ENCODE measurements at regions not wholly inside any gene's neighbourhood (a gene's known extent, or its start where the extent isn't known, plus 50 kb on each side); places are given as distances from the start of the nearest gene placed in this dataset.

DNA sequence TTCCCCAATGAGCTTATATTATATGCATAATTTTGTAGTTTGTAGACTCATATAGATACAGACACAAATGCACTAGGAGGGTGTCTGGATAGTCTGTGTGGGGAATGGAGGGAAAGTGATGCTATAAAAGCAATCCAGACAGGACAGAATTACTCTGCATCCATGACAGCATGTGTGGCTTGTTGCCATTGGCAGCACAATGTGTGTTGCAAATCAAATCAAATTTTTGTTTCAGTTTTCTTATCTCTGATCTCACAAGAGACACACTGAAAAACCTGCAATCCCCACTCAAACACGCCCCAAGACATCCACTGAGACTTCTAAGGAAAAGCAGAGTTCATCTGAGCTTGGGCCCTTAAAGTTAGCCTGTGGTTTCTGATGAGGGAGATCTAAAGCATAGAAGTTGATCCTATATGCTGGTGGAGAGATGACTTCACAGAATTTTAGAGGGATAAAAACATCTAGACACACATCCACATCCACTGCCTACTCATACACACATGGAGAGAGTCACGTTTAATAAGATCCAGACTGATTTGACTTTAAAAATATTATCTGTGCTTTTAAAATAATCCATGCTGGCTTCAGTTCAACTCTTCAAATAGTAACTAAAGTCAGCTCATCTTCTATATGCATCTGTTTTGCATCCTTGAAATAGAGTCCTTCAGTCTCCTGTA, 313.0 kb upstream of the PLXNA2 start:
- TF ChIP-seq, protein P1, sequence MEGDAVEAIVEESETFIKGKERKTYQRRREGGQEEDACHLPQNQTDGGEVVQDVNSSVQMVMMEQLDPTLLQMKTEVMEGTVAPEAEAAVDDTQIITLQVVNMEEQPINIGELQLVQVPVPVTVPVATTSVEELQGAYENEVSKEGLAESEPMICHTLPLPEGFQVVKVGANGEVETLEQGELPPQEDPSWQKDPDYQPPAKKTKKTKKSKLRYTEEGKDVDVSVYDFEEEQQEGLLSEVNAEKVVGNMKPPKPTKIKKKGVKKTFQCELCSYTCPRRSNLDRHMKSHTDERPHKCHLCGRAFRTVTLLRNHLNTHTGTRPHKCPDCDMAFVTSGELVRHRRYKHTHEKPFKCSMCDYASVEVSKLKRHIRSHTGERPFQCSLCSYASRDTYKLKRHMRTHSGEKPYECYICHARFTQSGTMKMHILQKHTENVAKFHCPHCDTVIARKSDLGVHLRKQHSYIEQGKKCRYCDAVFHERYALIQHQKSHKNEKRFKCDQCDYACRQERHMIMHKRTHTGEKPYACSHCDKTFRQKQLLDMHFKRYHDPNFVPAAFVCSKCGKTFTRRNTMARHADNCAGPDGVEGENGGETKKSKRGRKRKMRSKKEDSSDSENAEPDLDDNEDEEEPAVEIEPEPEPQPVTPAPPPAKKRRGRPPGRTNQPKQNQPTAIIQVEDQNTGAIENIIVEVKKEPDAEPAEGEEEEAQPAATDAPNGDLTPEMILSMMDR (IDR thresholded peaks at IDR 0.05), result no peak
- Mint-ChIP-seq H3K27ac (no peak overlapping the region), H3K36me3 (ENCODE audit: low read depth) (peaks cover 5% of the 10 kb centered on the region; the same call in 1 of the 2 replicates), H3K4me3 (no peak overlapping the region), H3K9me3 (peaks cover 6% of the 10 kb centered on the region; the same call in 1 of the 2 replicates), H3K4me1 (ENCODE audit: low read depth) (peaks cover 11% of the 10 kb centered on the region; the same call in 1 of the 2 replicates), H3K27me3 (ENCODE audit: insufficient read depth) (no peaks in the 10 kb centered on the region; the same call in 1 of the 2 replicates)
- DNase-seq, result no peak

DNA sequence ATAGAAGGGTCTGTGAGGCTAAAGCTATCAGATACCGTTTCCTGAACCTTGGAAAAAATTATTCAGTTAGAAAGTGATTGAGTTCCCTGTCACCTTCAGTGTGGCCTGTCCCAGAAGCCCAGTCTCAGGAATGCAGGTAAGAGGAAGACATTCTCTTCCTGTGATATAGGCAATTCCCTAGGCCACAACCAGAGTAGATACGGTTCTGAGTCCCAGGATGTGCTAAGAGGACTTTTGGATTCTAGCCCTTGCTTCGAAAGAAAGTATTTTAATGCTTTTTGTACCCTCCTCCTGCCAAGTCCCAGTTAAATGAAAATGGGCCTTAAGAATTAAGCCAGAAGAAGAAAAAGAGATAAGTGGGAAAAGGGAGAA, 313.5 kb upstream of the PLXNA2 start:
- DNase-seq, result no peak
- Mint-ChIP-seq H3K36me3 (ENCODE audit: low read depth) (peaks cover 5% of the 10 kb centered on the region; the same call in 1 of the 2 replicates), H3K4me3 (no peak overlapping the region), H3K27me3 (ENCODE audit: insufficient read depth) (no peaks in the 10 kb centered on the region; the same call in 1 of the 2 replicates), H3K9me3 (peaks cover 3% of the 10 kb centered on the region; the same call in 1 of the 2 replicates), H3K4me1 (ENCODE audit: low read depth) (peaks cover 14% of the 10 kb centered on the region; the same call in 1 of the 2 replicates), H3K27ac (no peak overlapping the region)
- TF ChIP-seq, protein P1 (IDR thresholded peaks at IDR 0.05), result no peak

DNA sequence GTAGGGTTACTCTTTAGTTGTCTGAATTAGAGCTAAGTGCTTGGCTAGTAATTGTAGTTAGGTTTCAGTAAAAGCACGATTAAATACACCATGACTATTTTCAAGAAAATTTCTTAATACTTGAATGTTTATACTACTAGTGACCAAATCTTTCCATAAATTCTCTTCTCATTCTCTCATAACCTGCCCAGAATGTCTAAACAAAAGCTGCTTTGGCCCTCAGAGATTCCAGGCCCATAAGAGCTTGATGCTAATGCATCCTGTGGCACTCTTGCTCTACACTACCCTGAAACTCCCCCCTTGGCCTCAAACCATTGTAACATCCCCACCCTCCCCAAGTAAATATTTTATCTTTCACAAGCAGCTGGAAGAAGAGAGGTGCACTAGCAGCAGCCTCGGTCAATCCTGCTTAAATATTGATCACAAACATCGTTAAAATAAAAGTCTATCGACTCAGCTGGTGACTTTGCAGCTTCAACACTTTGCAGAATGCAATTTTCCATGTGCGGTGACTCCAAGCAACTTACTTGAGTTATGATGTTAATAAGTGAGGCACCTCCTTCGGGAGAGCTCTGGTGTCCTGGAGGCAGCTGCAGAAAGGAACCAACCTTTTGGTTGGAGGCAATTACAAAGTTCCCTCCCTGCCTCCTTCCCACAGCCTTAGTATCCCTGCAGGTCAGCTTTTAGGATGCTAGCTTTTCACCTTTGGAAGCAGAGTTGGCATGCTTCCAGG, 315.6 kb upstream of the PLXNA2 start:
- no peaks in the 10 kb centered on the region; the same call in 1 of the 2 replicates for H3K9me3 Mint-ChIP-seq
- no peaks in the 10 kb centered on the region for H3K27me3 Mint-ChIP-seq (ENCODE audit: insufficient read depth)
- no peak overlapping the region for H3K27ac Mint-ChIP-seq
- no peak for DNase-seq
- H3K4me1 Mint-ChIP-seq (ENCODE audit: low read depth), result peaks cover 15% of the 10 kb centered on the region; the same call in 1 of the 2 replicates
- TF ChIP-seq, protein P1 (IDR thresholded peaks at IDR 0.05), result no peak
- peaks cover 5% of the 10 kb centered on the region; the same call in 1 of the 2 replicates for H3K36me3 Mint-ChIP-seq (ENCODE audit: low read depth)
- no peak overlapping the region for H3K4me3 Mint-ChIP-seq

DNA sequence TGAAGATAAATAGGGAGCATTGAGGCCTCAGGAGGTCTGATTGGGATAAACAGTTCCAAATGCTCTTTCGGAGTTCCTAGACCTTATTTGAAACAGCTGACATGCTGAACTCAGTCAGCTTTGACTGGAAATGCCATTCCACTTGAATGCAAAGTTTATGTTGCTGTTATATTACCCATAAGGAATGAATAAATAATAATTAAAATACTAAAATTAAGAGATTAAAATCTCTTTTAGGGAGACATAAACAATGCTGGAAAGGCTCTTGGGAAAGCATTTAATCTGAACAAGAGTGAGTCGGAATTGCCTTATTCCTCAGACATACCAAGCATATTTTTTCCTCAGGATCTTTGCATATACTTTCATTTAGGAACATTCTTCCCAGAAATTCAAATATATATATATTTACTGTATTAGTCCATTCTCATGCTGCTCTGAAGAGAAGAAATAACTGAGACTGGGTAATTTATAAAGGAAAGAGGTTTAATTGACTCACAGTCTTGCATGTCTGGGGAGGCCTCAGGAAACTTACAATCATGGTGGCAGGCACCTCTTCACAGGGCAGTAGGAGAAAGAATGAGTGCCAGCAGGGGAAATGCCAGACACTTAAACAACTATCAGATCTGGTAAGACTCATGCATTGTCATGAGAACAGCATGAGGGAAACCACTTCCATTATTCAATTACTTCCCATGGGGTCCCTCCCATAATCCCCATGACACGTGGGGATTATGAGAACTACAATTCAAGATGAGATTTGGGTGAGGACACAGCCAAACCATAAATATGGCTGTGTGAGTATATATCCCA, 318.2 kb upstream of the PLXNA2 start:
- DNase-seq, result peak; percentile 35
- Mint-ChIP-seq H3K4me3 (no peak overlapping the region), H3K27ac (peak overlapping the region; percentile 41; the same call in 1 of the 2 replicates), H3K27me3 (ENCODE audit: insufficient read depth) (no peaks in the 10 kb centered on the region), H3K9me3 (no peaks in the 10 kb centered on the region; the same call in 1 of the 2 replicates), H3K4me1 (ENCODE audit: low read depth) (peaks cover 15% of the 10 kb centered on the region; the same call in 1 of the 2 replicates), H3K36me3 (ENCODE audit: low read depth) (peaks cover 5% of the 10 kb centered on the region; the same call in 1 of the 2 replicates)
- TF ChIP-seq, protein P1 (IDR thresholded peaks at IDR 0.05), result no peak

DNA sequence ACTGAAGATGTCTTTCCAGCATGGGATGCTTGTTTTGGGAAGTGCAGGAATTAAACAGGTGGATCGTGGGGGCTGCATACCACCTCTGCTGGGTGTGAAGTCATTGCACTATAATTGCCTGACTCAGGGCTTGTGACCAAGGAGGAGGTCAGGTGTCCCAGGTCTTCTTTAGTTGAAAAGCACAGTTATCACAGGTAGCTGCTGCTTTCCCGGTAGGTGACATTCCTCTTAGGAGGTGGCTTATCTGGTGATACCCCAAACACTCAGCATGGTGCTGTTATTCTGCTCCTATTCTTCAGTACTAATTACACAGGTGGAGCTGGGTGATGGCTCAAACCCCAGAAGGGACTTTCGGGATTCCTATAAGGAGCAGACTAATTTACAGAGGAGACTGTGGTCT, 320.3 kb upstream of the PLXNA2 start:
- H3K9me3 Mint-ChIP-seq, result no peaks in the 10 kb centered on the region; the same call in none of the 2 replicates
- H3K27ac Mint-ChIP-seq, result no peak overlapping the region
- no peaks in the 10 kb centered on the region for H3K27me3 Mint-ChIP-seq (ENCODE audit: insufficient read depth)
- H3K4me1 Mint-ChIP-seq (ENCODE audit: low read depth), result peaks cover 15% of the 10 kb centered on the region; the same call in 1 of the 2 replicates
- H3K4me3 Mint-ChIP-seq, result no peak overlapping the region
- H3K36me3 Mint-ChIP-seq (ENCODE audit: low read depth), result no peaks in the 10 kb centered on the region
- TF ChIP-seq, protein P1 (IDR thresholded peaks at IDR 0.05), result no peak
- DNase-seq, result no peak

Measured in HFFc6 (cell line).